MM.1S (cell line): ENCODE measurements at regions not wholly inside any gene's neighbourhood (a gene's known extent, or its start where the extent isn't known, plus 50 kb on each side); places are given as distances from the start of the nearest gene placed in this dataset.

Source experiments
- EZH2 ChIP-seq: fragments of 300-600 bp; sonication (generic); optimal IDR thresholded peaks from 2 replicates; pipeline ENCODE3; 2017; ENCODE audit warnings: low read depth, mild to moderate bottlenecking, antibody characterized with exemption, low read length, mixed read lengths
- EZH2phosphoT487 ChIP-seq: fragments of 300-600 bp; sonication (generic); IDR thresholded peaks from 2 replicates; pipeline ENCODE4 v1.6.1; 2018; ENCODE audit warnings: antibody characterized with exemption, low read length
- TF ChIP-seq, protein P1 (sequence below): fragments of 300-600 bp; sonication (generic); IDR thresholded peaks from 2 replicates; pipeline ENCODE4 v1.5.1; 2016; ENCODE audit warnings: antibody characterized with exemption, low read length, mixed read lengths

DNA sequence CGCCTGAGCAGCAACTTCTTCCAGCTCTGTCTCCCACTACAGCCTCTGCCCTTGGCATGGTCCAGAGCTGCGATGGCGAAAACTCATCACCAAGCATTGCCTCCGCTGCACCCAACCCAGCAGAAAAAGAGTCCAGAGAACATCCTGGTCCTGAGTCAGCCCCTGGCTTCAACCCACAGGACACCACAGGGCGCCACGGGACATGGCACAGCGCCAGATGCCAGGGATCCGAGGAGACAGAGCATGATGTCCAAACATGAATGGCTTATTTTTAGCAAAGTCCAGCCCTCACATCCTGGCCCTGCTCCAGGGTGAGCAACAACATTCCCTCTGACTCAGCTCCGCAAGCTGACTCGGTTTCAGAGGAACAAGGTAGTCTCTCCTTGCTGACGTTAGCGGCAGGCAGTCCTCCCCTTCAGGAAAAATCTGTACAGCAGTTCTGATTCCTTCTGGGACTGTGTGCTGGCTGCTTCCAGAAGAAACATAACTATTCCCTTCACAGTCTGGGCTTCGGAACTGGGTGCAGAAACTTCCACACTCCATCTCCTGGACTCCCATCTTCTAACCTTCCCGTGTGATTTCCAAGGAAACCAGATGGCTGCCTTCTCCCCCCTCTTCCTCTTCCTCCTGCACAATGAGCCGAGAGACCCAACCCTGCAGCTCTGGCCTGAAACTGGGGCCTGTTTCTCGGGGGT lies 131.3 kb downstream of the TOMM20 start:
- no peak for TF ChIP-seq EZH2
- TF ChIP-seq, protein P1, sequence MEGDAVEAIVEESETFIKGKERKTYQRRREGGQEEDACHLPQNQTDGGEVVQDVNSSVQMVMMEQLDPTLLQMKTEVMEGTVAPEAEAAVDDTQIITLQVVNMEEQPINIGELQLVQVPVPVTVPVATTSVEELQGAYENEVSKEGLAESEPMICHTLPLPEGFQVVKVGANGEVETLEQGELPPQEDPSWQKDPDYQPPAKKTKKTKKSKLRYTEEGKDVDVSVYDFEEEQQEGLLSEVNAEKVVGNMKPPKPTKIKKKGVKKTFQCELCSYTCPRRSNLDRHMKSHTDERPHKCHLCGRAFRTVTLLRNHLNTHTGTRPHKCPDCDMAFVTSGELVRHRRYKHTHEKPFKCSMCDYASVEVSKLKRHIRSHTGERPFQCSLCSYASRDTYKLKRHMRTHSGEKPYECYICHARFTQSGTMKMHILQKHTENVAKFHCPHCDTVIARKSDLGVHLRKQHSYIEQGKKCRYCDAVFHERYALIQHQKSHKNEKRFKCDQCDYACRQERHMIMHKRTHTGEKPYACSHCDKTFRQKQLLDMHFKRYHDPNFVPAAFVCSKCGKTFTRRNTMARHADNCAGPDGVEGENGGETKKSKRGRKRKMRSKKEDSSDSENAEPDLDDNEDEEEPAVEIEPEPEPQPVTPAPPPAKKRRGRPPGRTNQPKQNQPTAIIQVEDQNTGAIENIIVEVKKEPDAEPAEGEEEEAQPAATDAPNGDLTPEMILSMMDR = no peak
- no peak for TF ChIP-seq EZH2phosphoT487
